Erythroblast (primary cell): ENCODE measurements at regions not wholly inside any gene's neighbourhood (a gene's known extent, or its start where the extent isn't known, plus 50 kb on each side); places are given as distances from the start of the nearest gene placed in this dataset.
"Not testable (repeated sequence)": the region's sequence is repeated elsewhere in the genome, so short reads cannot be mapped to it uniquely, and the experiment has no call there.

ENCODE experiments used
- GATA1 ChIP-seq: IDR thresholded peaks from 2 replicates; pipeline ENCODE4 v1.6.1; 2011; ENCODE audit warnings: low read depth, mild to moderate bottlenecking, control low read depth, low read length, moderate library complexity
- POLR2A ChIP-seq: IDR thresholded peaks from 2 replicates; pipeline ENCODE4 v1.6.1; 2011; ENCODE audit warnings: mild to moderate bottlenecking, low read length

DNA sequence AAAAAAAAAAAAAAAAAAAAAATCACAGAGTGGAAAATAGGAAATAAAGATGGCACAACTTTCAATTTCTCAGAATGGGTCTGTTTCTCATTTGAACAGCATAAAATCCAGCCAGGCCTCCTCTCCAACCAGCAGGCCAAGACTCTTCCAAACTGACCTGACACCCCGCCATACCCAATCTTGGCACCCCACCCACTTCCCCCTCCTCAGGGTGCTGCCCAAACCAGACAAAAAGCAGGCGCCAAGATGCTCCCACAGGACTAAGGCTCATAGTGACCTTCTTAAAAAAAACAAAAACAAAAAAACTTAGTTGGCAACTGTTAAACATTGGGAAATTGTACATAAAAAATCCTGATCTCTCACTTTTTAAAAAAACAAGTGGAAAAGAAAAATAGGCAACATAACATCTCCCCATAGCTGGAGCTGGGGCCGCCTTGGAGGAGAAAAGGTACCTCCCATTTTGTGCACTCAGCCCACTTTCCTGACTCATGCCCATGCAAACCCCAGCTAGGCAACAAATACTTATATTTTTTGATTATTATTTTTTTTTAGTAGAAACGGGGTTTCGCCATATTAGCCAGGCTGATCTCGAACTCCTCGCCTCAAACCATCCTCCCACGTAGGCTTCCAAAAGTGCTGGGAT is 205.9 kb downstream of the NPIPA8 start:
- not testable (repeated sequence) for TF ChIP-seq POLR2A, GATA1
